ENCODE measurements at regions not wholly inside any gene's neighbourhood (a gene's known extent, or its start where the extent isn't known, plus 50 kb on each side); places are given as distances from the start of the nearest gene placed in this dataset.

DNA sequence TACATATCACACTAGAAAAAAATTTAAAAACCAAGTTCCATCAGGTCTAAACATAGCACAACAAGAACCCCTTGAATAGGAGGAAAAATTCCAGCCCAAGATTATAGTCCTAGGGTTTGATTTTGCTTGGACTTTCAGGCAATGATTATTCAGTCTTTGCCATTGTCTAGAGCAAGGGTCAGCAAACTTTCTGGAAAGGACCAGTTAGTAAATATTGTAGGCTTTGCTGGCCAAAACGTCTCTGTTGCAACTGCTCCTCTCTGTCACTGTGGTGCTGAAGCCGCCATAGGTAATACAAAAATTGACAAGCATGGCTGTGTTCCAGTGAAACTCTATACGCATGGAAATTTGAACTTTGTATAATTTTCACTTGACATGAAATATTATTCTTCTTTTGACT lies 95.5 kb upstream of the UBAC2 start:
- H3K27me3 Mint-ChIP-seq (ENCODE audit: low read depth) = no peaks in the 10 kb centered on the region
- H3K9me3 Mint-ChIP-seq = peaks cover under 1% of the 10 kb centered on the region
- peak overlapping the region in 1 of 3 experiments; percentile 2 for H3K27ac Mint-ChIP-seq
- TF ChIP-seq, protein P1, sequence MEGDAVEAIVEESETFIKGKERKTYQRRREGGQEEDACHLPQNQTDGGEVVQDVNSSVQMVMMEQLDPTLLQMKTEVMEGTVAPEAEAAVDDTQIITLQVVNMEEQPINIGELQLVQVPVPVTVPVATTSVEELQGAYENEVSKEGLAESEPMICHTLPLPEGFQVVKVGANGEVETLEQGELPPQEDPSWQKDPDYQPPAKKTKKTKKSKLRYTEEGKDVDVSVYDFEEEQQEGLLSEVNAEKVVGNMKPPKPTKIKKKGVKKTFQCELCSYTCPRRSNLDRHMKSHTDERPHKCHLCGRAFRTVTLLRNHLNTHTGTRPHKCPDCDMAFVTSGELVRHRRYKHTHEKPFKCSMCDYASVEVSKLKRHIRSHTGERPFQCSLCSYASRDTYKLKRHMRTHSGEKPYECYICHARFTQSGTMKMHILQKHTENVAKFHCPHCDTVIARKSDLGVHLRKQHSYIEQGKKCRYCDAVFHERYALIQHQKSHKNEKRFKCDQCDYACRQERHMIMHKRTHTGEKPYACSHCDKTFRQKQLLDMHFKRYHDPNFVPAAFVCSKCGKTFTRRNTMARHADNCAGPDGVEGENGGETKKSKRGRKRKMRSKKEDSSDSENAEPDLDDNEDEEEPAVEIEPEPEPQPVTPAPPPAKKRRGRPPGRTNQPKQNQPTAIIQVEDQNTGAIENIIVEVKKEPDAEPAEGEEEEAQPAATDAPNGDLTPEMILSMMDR (IDR thresholded peaks at IDR 0.05; ENCODE audit: unreplicated experiment in 3 of 3) = no peak
- H3K4me3 Mint-ChIP-seq = no peak overlapping the region
- peaks cover 19% of the 10 kb centered on the region for H3K4me1 Mint-ChIP-seq
- H3K36me3 Mint-ChIP-seq (ENCODE audit: low read depth) = no peaks in the 10 kb centered on the region

DNA sequence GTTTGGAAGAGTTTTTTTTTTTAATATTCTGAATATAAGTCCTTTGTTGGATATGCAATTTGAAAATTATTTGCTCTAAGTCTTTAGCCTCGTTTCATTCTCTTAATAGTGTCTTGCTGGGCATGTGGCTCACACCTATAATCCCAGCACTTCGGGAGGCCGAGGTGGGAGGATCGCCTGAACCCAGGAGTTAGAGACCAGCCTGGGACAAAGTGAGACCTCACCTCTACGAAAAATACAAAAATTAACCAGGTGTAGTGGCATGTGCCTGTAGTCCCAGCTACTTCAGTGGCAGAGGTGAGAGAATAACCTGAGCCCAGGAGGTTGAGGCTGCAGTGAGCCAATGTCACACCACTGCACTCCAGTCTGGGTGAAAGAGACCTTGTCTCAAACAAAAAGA lies 87.3 kb upstream of the UBAC2 start:
- no peak overlapping the region for H3K4me3 Mint-ChIP-seq
- H3K9me3 Mint-ChIP-seq = peaks cover 5% of the 10 kb centered on the region
- H3K4me1 Mint-ChIP-seq = no peaks in the 10 kb centered on the region
- H3K27me3 Mint-ChIP-seq (ENCODE audit: low read depth) = no peaks in the 10 kb centered on the region
- TF ChIP-seq, protein P1 (IDR thresholded peaks at IDR 0.05; ENCODE audit: unreplicated experiment in 3 of 3) = no peak
- H3K27ac Mint-ChIP-seq = no peak overlapping the region
- no peaks in the 10 kb centered on the region for H3K36me3 Mint-ChIP-seq (ENCODE audit: low read depth)

DNA sequence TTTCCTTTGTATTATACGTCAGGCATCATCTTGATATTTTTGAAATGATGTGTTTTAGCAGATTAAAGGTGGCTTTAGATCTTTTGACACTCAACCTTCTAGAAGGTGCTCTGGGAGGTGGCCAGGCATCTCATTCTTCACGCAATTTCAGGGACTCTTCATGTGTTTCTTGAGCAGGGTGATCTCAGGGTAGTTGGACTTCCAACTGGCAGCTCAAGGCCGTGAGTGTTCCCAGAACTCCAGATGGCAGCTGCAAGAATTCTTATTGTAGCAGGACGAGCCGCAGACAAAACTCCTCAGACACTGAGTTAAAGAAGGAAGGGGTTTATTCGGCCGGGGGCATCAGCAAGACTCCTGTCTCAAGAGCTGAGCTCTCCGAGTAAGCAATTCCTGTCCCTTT lies 82.5 kb upstream of the UBAC2 start:
- TF ChIP-seq, protein P1 (IDR thresholded peaks at IDR 0.05; ENCODE audit: unreplicated experiment in 3 of 3) = no peak
- Mint-ChIP-seq H3K36me3 (ENCODE audit: low read depth) (no peaks in the 10 kb centered on the region), H3K27ac (no peak overlapping the region), H3K4me1 (no peaks in the 10 kb centered on the region), H3K27me3 (ENCODE audit: low read depth) (no peaks in the 10 kb centered on the region), H3K4me3 (no peak overlapping the region), H3K9me3 (peaks cover 7% of the 10 kb centered on the region)

DNA sequence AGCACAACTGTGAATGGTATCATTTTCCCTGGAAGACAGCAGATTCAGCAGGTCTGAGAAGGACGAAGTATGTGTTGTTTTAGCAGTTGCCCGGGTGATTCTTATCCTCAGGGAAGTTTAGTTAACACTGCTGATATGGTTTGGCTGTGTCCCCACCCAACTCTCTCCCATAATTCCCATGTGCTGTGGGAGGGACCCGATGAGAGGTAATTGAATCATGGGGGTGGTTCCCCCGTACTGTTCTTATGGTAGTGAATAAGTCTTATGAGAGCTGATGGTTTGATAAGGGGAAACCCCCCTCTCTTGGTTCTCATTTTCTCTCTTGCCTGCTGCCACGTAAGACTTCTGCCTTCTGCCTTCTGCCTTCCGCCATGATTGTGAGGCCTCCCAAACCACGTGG lies 81.0 kb upstream of the UBAC2 start:
- peaks cover 7% of the 10 kb centered on the region for H3K9me3 Mint-ChIP-seq
- no peaks in the 10 kb centered on the region for H3K36me3 Mint-ChIP-seq (ENCODE audit: low read depth)
- no peaks in the 10 kb centered on the region for H3K27me3 Mint-ChIP-seq (ENCODE audit: low read depth)
- no peak overlapping the region for H3K27ac Mint-ChIP-seq
- H3K4me1 Mint-ChIP-seq = peaks cover 5% of the 10 kb centered on the region
- no peak overlapping the region for H3K4me3 Mint-ChIP-seq
- TF ChIP-seq, protein P1 (IDR thresholded peaks at IDR 0.05; ENCODE audit: unreplicated experiment in 3 of 3) = no peak

DNA sequence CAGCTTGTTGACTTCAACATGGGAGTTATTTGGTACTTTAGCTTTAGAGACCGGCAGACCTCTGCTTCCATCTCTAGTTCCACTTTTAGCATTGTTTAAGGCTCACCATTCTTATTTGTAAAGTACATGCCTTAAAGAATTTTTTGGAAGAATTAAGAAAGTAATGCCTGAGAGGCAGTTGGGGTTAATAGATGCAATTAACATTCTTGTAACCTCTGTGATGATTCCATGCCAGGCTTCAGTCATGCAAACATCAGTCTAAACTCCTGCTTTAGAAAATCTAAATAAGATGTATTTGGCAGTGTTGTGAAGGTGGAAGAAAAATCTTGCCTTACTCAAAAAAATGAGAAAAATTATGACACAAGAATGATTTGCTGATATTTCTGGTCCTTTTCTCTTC lies 79.9 kb upstream of the UBAC2 start:
- H3K4me1 Mint-ChIP-seq = peaks cover 5% of the 10 kb centered on the region
- H3K27me3 Mint-ChIP-seq (ENCODE audit: low read depth) = peaks cover 3% of the 10 kb centered on the region
- H3K9me3 Mint-ChIP-seq = peaks cover 7% of the 10 kb centered on the region
- H3K36me3 Mint-ChIP-seq (ENCODE audit: low read depth) = no peaks in the 10 kb centered on the region
- H3K4me3 Mint-ChIP-seq = no peak overlapping the region
- H3K27ac Mint-ChIP-seq = no peak overlapping the region
- TF ChIP-seq, protein P1 (IDR thresholded peaks at IDR 0.05; ENCODE audit: unreplicated experiment in 3 of 3) = no peak

DNA sequence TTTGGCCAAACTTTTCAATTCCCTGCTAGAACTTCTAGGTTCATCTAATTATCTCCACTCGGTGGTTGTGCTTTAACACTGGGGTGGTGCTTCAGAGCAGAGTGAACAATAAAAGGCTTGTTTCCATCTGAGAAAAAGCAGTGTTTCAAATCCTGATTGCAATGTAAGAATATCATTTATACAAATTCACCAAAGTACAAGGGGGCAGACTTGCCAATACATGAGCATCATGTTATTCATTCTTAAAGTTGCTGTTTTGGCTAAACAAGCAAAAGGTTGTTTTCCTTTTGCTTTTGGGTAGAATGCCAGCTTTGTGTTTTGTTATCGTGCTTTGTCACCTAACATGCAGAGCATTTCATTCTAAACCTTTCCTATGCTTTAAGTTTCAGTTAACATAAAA lies 78.5 kb upstream of the UBAC2 start:
- H3K4me3 Mint-ChIP-seq = no peak overlapping the region
- peaks cover 7% of the 10 kb centered on the region for H3K9me3 Mint-ChIP-seq
- peaks cover 5% of the 10 kb centered on the region for H3K4me1 Mint-ChIP-seq
- TF ChIP-seq, protein P1 (IDR thresholded peaks at IDR 0.05; ENCODE audit: unreplicated experiment in 3 of 3) = no peak
- peaks cover 4% of the 10 kb centered on the region for H3K27me3 Mint-ChIP-seq (ENCODE audit: low read depth)
- no peaks in the 10 kb centered on the region for H3K36me3 Mint-ChIP-seq (ENCODE audit: low read depth)
- H3K27ac Mint-ChIP-seq = no peak overlapping the region
